Ishikawa (cell line): ENCODE measurements at regions not wholly inside any gene's neighbourhood (a gene's known extent, or its start where the extent isn't known, plus 50 kb on each side); places are given as distances from the start of the nearest gene placed in this dataset.

Experiments
- CEBPB ChIP-seq: IDR thresholded peaks from 2 replicates; pipeline ENCODE4 v1.6.1; 2012
- CREB1 ChIP-seq: IDR thresholded peaks from 2 replicates; pipeline ENCODE4 v1.6.1; 2012; ENCODE audit warnings: low read depth
- EGR1 ChIP-seq: IDR thresholded peaks from 2 replicates; pipeline ENCODE4 v1.6.1; 2012
- EP300 ChIP-seq: IDR thresholded peaks from 2 replicates; pipeline ENCODE4 v1.6.1; 2012; ENCODE audit warnings: borderline replicate concordance
- FOXM1 ChIP-seq: IDR thresholded peaks from 2 replicates; pipeline ENCODE4 v1.6.1; 2012; ENCODE audit warnings: low read depth, borderline replicate concordance
- NFIC ChIP-seq: IDR thresholded peaks from 2 replicates; pipeline ENCODE4 v1.6.1; 2012
- RAD21 ChIP-seq: IDR thresholded peaks from 2 replicates; pipeline ENCODE4 v1.6.1; 2012; ENCODE audit warnings: low read depth
- TAF1 ChIP-seq: IDR thresholded peaks from 2 replicates; pipeline ENCODE4 v1.6.1; 2012; ENCODE audit warnings: low read depth, mild to moderate bottlenecking
- TCF12 ChIP-seq: IDR thresholded peaks from 2 replicates; pipeline ENCODE4 v1.6.1; 2012; ENCODE audit warnings: low read depth
- TEAD4 ChIP-seq: IDR thresholded peaks from 2 replicates; pipeline ENCODE4 v1.6.1; 2012
- USF1 ChIP-seq: IDR thresholded peaks from 2 replicates; pipeline ENCODE4 v1.6.1; 2012
- YY1 ChIP-seq: IDR thresholded peaks from 2 replicates; pipeline ENCODE4 v1.6.1; 2012; ENCODE audit warnings: low read depth
- ZBTB7A ChIP-seq: IDR thresholded peaks from 2 replicates; pipeline ENCODE4 v1.6.1; 2012; ENCODE audit warnings: low read depth
- TF ChIP-seq, protein P1 (sequence below): IDR thresholded peaks from 2 replicates; pipeline ENCODE4 v1.6.1; 2012
- TF ChIP-seq, protein P2 (sequence below): IDR thresholded peaks from 2 replicates; pipeline ENCODE4 v1.6.1; 2012; ENCODE audit warnings: low read depth, mild to moderate bottlenecking

GRCh38 chr2:128380961-128381938, 62.6 kb upstream of the HS6ST1 start:
- TF ChIP-seq RAD21: no peak
- no peak for TF ChIP-seq TAF1
- peak; percentile 76; the same call in 1 of the 2 replicates for TF ChIP-seq TCF12
- TF ChIP-seq CEBPB: no peak
- TF ChIP-seq EP300: peak; percentile 66; the same call in 1 of the 2 replicates
- peak; percentile 83 for TF ChIP-seq TEAD4
- TF ChIP-seq, protein P1, sequence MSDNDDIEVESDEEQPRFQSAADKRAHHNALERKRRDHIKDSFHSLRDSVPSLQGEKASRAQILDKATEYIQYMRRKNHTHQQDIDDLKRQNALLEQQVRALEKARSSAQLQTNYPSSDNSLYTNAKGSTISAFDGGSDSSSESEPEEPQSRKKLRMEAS: 0 out of 2 replicates have a peak, but pooled peaks have one; percentile 8
- peak; percentile 35; the same call in 1 of the 2 replicates for TF ChIP-seq NFIC
- TF ChIP-seq USF1: peak; percentile 46; the same call in 1 of the 2 replicates
- TF ChIP-seq ZBTB7A: peak; percentile 44; the same call in 1 of the 2 replicates

DNA sequence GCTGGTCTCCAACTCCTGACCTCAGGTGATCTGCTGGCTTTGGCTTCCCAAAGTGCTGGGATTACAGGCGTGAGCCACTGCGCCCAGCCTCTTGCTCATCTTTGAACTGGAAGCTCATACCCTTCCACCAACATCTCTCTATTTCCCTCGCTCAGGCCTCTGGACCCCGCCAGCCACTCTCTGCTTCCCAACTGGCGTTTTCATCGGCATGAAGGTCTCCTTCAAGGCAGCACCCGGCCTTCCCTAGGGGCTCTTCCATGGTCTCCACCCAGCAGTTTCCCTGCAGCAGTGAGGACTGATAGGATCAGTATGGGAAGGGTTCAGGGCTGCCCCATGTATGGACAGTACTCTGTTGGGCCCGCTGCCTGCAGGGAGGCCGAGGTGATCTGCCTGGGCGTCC, 65.8 kb upstream of the HS6ST1 start:
- TF ChIP-seq RAD21: no peak
- no peak for TF ChIP-seq EGR1
- TF ChIP-seq TAF1: no peak
- TF ChIP-seq ZBTB7A: no peak
- TF ChIP-seq USF1: no peak
- TF ChIP-seq, protein P2, sequence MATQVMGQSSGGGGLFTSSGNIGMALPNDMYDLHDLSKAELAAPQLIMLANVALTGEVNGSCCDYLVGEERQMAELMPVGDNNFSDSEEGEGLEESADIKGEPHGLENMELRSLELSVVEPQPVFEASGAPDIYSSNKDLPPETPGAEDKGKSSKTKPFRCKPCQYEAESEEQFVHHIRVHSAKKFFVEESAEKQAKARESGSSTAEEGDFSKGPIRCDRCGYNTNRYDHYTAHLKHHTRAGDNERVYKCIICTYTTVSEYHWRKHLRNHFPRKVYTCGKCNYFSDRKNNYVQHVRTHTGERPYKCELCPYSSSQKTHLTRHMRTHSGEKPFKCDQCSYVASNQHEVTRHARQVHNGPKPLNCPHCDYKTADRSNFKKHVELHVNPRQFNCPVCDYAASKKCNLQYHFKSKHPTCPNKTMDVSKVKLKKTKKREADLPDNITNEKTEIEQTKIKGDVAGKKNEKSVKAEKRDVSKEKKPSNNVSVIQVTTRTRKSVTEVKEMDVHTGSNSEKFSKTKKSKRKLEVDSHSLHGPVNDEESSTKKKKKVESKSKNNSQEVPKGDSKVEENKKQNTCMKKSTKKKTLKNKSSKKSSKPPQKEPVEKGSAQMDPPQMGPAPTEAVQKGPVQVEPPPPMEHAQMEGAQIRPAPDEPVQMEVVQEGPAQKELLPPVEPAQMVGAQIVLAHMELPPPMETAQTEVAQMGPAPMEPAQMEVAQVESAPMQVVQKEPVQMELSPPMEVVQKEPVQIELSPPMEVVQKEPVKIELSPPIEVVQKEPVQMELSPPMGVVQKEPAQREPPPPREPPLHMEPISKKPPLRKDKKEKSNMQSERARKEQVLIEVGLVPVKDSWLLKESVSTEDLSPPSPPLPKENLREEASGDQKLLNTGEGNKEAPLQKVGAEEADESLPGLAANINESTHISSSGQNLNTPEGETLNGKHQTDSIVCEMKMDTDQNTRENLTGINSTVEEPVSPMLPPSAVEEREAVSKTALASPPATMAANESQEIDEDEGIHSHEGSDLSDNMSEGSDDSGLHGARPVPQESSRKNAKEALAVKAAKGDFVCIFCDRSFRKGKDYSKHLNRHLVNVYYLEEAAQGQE: no peak
- no peak for TF ChIP-seq YY1
- no peak for TF ChIP-seq FOXM1
- TF ChIP-seq, protein P1: no peak
- no peak for TF ChIP-seq CEBPB
- no peak for TF ChIP-seq NFIC
- TF ChIP-seq CREB1: no peak
- TF ChIP-seq TCF12: no peak

DNA sequence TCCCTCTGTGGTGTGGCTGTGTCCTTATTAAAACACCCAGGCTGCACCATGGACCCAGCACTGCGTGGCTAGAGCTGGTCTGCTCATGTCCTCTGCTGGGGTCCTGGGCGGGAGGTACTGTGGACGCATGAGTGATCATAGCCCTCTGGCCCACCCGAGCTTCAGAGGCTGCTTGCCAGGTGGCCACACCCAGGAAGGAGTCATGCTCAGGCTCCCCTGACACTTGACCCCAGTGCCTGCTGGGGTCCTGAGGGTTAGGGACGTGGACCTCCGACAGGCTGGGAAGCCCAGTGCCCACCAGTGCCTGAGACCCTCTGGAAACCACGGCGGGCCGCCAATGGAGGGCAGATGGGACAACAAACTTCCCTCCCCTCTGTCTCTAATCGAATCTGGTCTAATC, 66.3 kb upstream of the HS6ST1 start:
- TF ChIP-seq RAD21: no peak
- TF ChIP-seq TAF1: no peak
- TF ChIP-seq ZBTB7A: peak; percentile 44; the same call in 1 of the 2 replicates
- TF ChIP-seq, protein P2: no peak
- no peak for TF ChIP-seq EGR1
- TF ChIP-seq USF1: no peak
- no peak for TF ChIP-seq TEAD4
- peak; percentile 35; the same call in 1 of the 2 replicates for TF ChIP-seq EP300
- TF ChIP-seq YY1: no peak
- no peak for TF ChIP-seq CEBPB
- TF ChIP-seq FOXM1: no peak
- TF ChIP-seq, protein P1: no peak
- TF ChIP-seq NFIC: peak; percentile 16; the same call in 1 of the 2 replicates
- TF ChIP-seq CREB1: no peak
- TF ChIP-seq TCF12: no peak

GRCh38 chr2:128385365-128385764, 66.7 kb upstream of the HS6ST1 start:
- no peak for TF ChIP-seq TEAD4
- TF ChIP-seq, protein P2: no peak
- TF ChIP-seq USF1: no peak
- no peak for TF ChIP-seq TCF12
- TF ChIP-seq EGR1: no peak
- TF ChIP-seq ZBTB7A: no peak
- no peak for TF ChIP-seq EP300
- TF ChIP-seq, protein P1: no peak
- no peak for TF ChIP-seq YY1
- no peak for TF ChIP-seq RAD21
- no peak for TF ChIP-seq TAF1
- no peak for TF ChIP-seq NFIC
